ENCODE measurements at regions not wholly inside any gene's neighbourhood (a gene's known extent, or its start where the extent isn't known, plus 50 kb on each side); places are given as distances from the start of the nearest gene placed in this dataset.

DNA sequence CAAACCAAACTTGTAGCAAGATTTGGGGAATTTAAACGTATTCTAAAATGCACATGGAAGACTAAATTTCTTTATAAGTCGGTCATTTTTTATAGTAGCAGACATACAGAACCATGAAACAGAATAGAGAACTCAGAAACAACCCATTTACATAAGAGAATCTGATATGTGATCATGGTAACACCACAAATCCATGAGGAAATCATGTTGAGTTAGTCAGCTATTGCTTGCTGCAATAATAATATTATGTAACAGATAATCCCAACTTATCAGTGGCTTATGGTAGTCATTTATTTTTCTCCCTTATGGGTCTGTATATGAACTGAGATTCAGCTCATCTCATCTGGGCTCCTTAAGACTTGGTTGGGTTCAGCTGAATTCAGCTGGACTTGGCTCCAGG lies 103.4 kb upstream of the SERTAD2 start:
- no peak for TF ChIP-seq POLR2A (IDR thresholded peaks at IDR 0.05)
- TF ChIP-seq, protein P1, sequence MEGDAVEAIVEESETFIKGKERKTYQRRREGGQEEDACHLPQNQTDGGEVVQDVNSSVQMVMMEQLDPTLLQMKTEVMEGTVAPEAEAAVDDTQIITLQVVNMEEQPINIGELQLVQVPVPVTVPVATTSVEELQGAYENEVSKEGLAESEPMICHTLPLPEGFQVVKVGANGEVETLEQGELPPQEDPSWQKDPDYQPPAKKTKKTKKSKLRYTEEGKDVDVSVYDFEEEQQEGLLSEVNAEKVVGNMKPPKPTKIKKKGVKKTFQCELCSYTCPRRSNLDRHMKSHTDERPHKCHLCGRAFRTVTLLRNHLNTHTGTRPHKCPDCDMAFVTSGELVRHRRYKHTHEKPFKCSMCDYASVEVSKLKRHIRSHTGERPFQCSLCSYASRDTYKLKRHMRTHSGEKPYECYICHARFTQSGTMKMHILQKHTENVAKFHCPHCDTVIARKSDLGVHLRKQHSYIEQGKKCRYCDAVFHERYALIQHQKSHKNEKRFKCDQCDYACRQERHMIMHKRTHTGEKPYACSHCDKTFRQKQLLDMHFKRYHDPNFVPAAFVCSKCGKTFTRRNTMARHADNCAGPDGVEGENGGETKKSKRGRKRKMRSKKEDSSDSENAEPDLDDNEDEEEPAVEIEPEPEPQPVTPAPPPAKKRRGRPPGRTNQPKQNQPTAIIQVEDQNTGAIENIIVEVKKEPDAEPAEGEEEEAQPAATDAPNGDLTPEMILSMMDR (IDR thresholded peaks at IDR 0.05): no peak
